A549 (cell line): ENCODE measurements at regions not wholly inside any gene's neighbourhood (a gene's known extent, or its start where the extent isn't known, plus 50 kb on each side); places are given as distances from the start of the nearest gene placed in this dataset.

Source experiments
- ATAC-seq, 2 experiments: fragments of 200-7000 bp in 1 of 2; fragments of >200 bp in 1 of 2; cut with Nextera tagmentation in 1 of 2; cut with Tn5 transposase in 1 of 2; 3 replicates each; pipeline versions ENCODE4 v1.8.0 to v1.9.1; 2018 to 2020; ENCODE audit warnings: mild to moderate bottlenecking in 1 of 2, moderate library complexity in 1 of 2
- CTCF ChIA-PET: fragments of 300-600 bp; sonication (Branson Sonifier 250); formaldehyde crosslinking; extraction: SDS; loops from one replicate; lab custom pipeline; 2021; ENCODE audit warnings: antibody characterized with exemption, inconsistent platforms; lab: Yijun Ruan, JAX
- POLR2A ChIA-PET: fragments of 350-600 bp; formaldehyde crosslinking; extraction: SDS; loops from one replicate; lab custom pipeline; 2021; ENCODE audit warnings: antibody characterized with exemption, inconsistent platforms; lab: Yijun Ruan, JAX
- DNase-seq, 2 experiments: peaks; one replicate each; pipeline versions ENCODE4 v3.0.0 to v3.0.0-alpha.2; 2011 to 2016; ENCODE audit warnings: low read depth in 1 of 2, low spot score in 1 of 2
- FAIRE-seq: peaks from 2 replicates; lab custom pipeline; 2011; peaks lifted over from hg19 to GRCh38; lab: Jason Lieb, UNC
- H3K27ac ChIP-seq, 2 experiments: fragments of >200 bp; sonication (Bioruptor Twin); formaldehyde crosslinking; 3 replicates each; pipeline ENCODE4 v1.5.1; 2016 to 2017
- H3K4me1 ChIP-seq: fragments of >200 bp; sonication (Bioruptor Twin); formaldehyde crosslinking; 3 replicates; pipeline ENCODE4 v1.6.1; 2016
- H3K4me2 ChIP-seq: fragments of >200 bp; sonication (Bioruptor Twin); formaldehyde crosslinking; 3 replicates; pipeline ENCODE4 v1.6.1; 2016
- H3K4me3 ChIP-seq: fragments of >200 bp; sonication (Bioruptor Twin); formaldehyde crosslinking; 3 replicates; pipeline ENCODE4 v1.5.1; 2016
- H3K9me3 ChIP-seq: fragments of >200 bp; sonication (Bioruptor Twin); formaldehyde crosslinking; 3 replicates; pipeline ENCODE4 v1.6.1; 2016
- BCL3 ChIP-seq: fragments of >200 bp; sonication (Bioruptor Twin); formaldehyde crosslinking; IDR thresholded peaks from 3 replicates; pipeline ENCODE4 v1.6.1; 2016
- CHD4 ChIP-seq: fragments of 200-600 bp; sonication (generic); IDR thresholded peaks from 2 replicates; pipeline ENCODE4 v1.6.1; 2016; ENCODE audit warnings: antibody characterized with exemption, mild to moderate bottlenecking, borderline replicate concordance
- EHMT2 ChIP-seq: fragments of 200-600 bp; sonication (generic); IDR thresholded peaks from 2 replicates; pipeline ENCODE4 v1.6.1; 2016; ENCODE audit warnings: antibody characterized with exemption, low read depth, mild to moderate bottlenecking, moderate library complexity
- ESRRA ChIP-seq: fragments of 150-350 bp; IDR thresholded peaks from 2 replicates; pipeline ENCODE4 v1.6.1; 2014; ENCODE audit warnings: mild to moderate bottlenecking, low read length, borderline replicate concordance
- FOSL2 ChIP-seq, 2 experiments: fragments of 450-650 bp in 1 of 2; fragments of >200 bp in 1 of 2; sonication (Bioruptor Twin) in 1 of 2; formaldehyde crosslinking; IDR thresholded peaks; 2 replicates each; pipeline versions ENCODE4 v1.5.0 to v1.6.1; 2016 to 2020; ENCODE audit warnings: mild to moderate bottlenecking in 1 of 2, moderate library complexity in 1 of 2
- FOXS1 ChIP-seq: fragments of 250-450 bp; sonication (Bioruptor Pico); IDR thresholded peaks from 2 replicates; pipeline ENCODE4 v1.5.0; 2020; ENCODE audit warnings: mild to moderate bottlenecking, moderate library complexity
- GATA3 ChIP-seq: IDR thresholded peaks from 2 replicates; pipeline ENCODE4 v1.6.1; 2012; ENCODE audit warnings: borderline replicate concordance
- JUNB ChIP-seq: fragments of >200 bp; sonication (Bioruptor Twin); formaldehyde crosslinking; IDR thresholded peaks from 2 replicates; pipeline ENCODE4 v1.6.1; 2016
- KDM1A ChIP-seq: fragments of 200-600 bp; sonication (generic); IDR thresholded peaks from 2 replicates; pipeline ENCODE4 v1.6.1; 2016; ENCODE audit warnings: low read depth, mild to moderate bottlenecking
- MAZ ChIP-seq: fragments of 150-350 bp; IDR thresholded peaks from 2 replicates; pipeline ENCODE4 v1.6.1; 2014; ENCODE audit warnings: antibody characterized with exemption, low read depth, low read length, borderline replicate concordance
- MYC ChIP-seq: IDR thresholded peaks from 2 replicates; pipeline ENCODE4 v1.6.1; 2012; ENCODE audit warnings: mild to moderate bottlenecking, inconsistent platforms, low read length, improper control_type of control experiment, borderline replicate concordance
- NPAS2 ChIP-seq: fragments of 250-450 bp; sonication (Bioruptor Pico); IDR thresholded peaks from 2 replicates; pipeline ENCODE4 v1.8.0; 2022; ENCODE audit warnings: mild to moderate bottlenecking, moderate library complexity, borderline replicate concordance
- NR3C1 ChIP-seq: fragments of >200 bp; sonication (Bioruptor Twin); formaldehyde crosslinking; IDR thresholded peaks from 3 replicates; pipeline ENCODE4 v1.6.1; 2017
- PHF8 ChIP-seq: fragments of 200-600 bp; sonication (generic); IDR thresholded peaks from 2 replicates; pipeline ENCODE4 v1.6.1; 2016; ENCODE audit warnings: low read depth, mild to moderate bottlenecking, antibody characterized with exemption, moderate library complexity, borderline replicate concordance
- POLR2A ChIP-seq: IDR thresholded peaks from 2 replicates; pipeline ENCODE4 v1.6.1; 2012; ENCODE audit warnings: mild to moderate bottlenecking, low read length
- RAD21 ChIP-seq, 2 experiments: fragments of >200 bp in 1 of 2; sonication (Bioruptor Twin) in 1 of 2; formaldehyde crosslinking in 1 of 2; IDR thresholded peaks in 1 of 2; conservative IDR thresholded peaks in 1 of 2; 2 replicates in 1 of 2; 3 replicates in 1 of 2; pipeline ENCODE4 v1.6.1; 2012 to 2018; ENCODE audit warnings: inconsistent platforms in 1 of 2
- RNF2 ChIP-seq: fragments of 200-600 bp; sonication (generic); IDR thresholded peaks from 2 replicates; pipeline ENCODE4 v1.6.1; 2016; ENCODE audit warnings: low read depth, mild to moderate bottlenecking, antibody characterized with exemption, moderate library complexity, borderline replicate concordance
- TP53 ChIP-seq: fragments of 250-450 bp; sonication (Bioruptor Pico); IDR thresholded peaks from 2 replicates; pipeline ENCODE4 v1.5.0; 2021; ENCODE audit warnings: mild to moderate bottlenecking, moderate library complexity
- ZFP36 ChIP-seq: fragments of 450-650 bp; IDR thresholded peaks from 2 replicates; pipeline ENCODE4 v1.6.1; 2014; ENCODE audit warnings: borderline replicate concordance; ENCODE audit not compliant: partially characterized antibody
- ZNF302 ChIP-seq: fragments of 250-450 bp; sonication (Bioruptor Pico); IDR thresholded peaks from 2 replicates; pipeline ENCODE4 v1.9.0; 2021; ENCODE audit warnings: inconsistent platforms, mild to moderate bottlenecking, moderate library complexity
- WGBS: methylation state at CpG from one replicate; pipeline ENCODE4 v1.1.6; 2017; ENCODE audit errors: missing lambda C conversion rate; 5-methylcytosine and 5-hydroxymethylcytosine counted together
- TF ChIP-seq, protein P1 (sequence below): fragments of >200 bp; sonication (Bioruptor Twin); formaldehyde crosslinking; IDR thresholded peaks from 2 replicates; pipeline ENCODE4 v1.6.1; 2016
- TF ChIP-seq, protein P2 (sequence below): fragments of 200-600 bp; sonication (generic); IDR thresholded peaks from 2 replicates; pipeline ENCODE4 v1.6.1; 2016; ENCODE audit warnings: antibody characterized with exemption, mild to moderate bottlenecking, moderate library complexity

GRCh38 chr17:77375108-77375916, 234.5 kb downstream of the SEC14L1 start:
- peaks cover 65% of the 10 kb centered on the region for H3K4me1 ChIP-seq

DNA sequence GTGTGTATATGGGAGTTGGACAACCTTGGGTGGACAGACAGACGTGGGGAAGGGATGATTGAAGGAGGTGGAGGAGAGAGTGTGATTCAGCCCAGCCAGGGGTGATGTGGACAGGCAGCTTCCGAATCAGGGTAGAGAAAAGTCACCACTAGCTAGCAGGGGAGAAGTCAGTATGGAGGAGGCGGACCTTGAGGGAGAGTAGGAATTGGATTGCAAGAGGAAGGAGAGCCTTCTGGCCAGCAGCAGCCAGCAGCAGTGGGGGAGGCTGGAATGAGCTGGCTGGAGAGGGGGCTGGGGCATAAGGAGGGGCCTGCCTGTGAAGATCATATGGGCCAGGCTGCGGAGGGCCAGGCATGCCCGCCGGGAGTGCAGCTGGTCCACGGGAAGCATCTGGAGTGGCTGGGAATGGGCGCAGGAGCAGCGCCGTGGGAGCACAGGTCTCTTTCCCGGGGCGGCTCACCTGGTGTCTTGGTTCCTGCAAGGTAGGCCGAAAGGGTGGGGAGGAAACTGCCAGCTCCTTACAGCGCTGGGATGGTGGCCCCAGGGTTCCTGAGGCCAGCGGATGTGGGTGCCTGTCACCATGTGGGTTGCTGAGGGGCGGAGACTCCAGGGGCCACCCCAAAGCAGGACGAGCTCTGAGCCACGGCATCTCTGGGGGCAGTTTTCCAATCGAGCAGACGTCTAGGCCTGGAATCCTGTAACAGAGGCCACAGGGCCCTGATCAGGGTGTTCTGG, 235.3 kb downstream of the SEC14L1 start:
- FAIRE-seq (no peak), DNase-seq (no peak), ATAC-seq (no peak)
- peak overlapping the region in 1 of 2 experiments; percentile 57; a peak in 3 of 6 replicates for H3K27ac ChIP-seq
- no peaks in the 10 kb centered on the region for H3K9me3 ChIP-seq
- POLR2A ChIA-PET = no interaction called here
- 85% methylated on average over 20 of the region's 20 CpGs for WGBS
- CTCF ChIA-PET = interaction anchor here (0.8 to 1.7 kb wide), 6 partner anchors 15 to 638 kb away, joined by 3 to 4 read pairs (median 4); no protein-coding TSS in a partner anchor
- H3K4me1 ChIP-seq = peaks cover 65% of the 10 kb centered on the region
- TF ChIP-seq MYC (no peak), CHD4 (no peak), BCL3 (no peak), ZNF302 (CRISPR knock-in tag) (no peak), ESRRA (no peak), NR3C1 (no peak), FOSL2 (IDR thresholded peaks at IDR 0.05) (no peak), FOSL2 (CRISPR knock-in tag; IDR thresholded peaks at IDR 0.05) (no peak)
- no peak overlapping the region for H3K4me3 ChIP-seq
- no peak overlapping the region for H3K4me2 ChIP-seq

More at GRCh38 chr17:77375108-77375916, 234.5 kb downstream of the SEC14L1 start:
- H3K4me3 ChIP-seq = no peak overlapping the region
- 91% methylated on average over 19 of the region's 19 CpGs for WGBS
- H3K4me2 ChIP-seq = no peak overlapping the region
- H3K9me3 ChIP-seq = no peaks in the 10 kb centered on the region
- ChIA-PET CTCF (interaction anchor here (0.8 to 1.7 kb wide), 6 partner anchors 14 to 119 kb away, joined by 3 to 9 read pairs (median 4); no protein-coding TSS in a partner anchor), POLR2A (no interaction called here)
- no peak for DNase-seq
- no peak for ATAC-seq
- H3K27ac ChIP-seq = peak overlapping the region in 1 of 2 experiments; percentile 57; a peak in 3 of 6 replicates
- TF ChIP-seq RAD21 (conservative IDR thresholded peaks at IDR 0.05 in 1 of 2, IDR thresholded peaks at IDR 0.05 in 1 of 2) (no peak), RNF2 (no peak), TP53 (CRISPR knock-in tag) (no peak), NPAS2 (CRISPR knock-in tag) (no peak), FOXS1 (no peak), MAZ (no peak), NR3C1 (no peak), CHD4 (no peak), ZFP36 (no peak), POLR2A (no peak)
- TF ChIP-seq, protein P1, sequence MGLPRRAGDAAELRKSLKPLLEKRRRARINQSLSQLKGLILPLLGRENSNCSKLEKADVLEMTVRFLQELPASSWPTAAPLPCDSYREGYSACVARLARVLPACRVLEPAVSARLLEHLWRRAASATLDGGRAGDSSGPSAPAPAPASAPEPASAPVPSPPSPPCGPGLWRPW = no peak
- FAIRE-seq = no peak

GRCh38 chr17:77376795-77377709, 236.3 kb downstream of the SEC14L1 start:
- FAIRE-seq (no peak), ATAC-seq (no peak), DNase-seq (no peak)
- 86% methylated on average over 31 of the region's 31 CpGs for WGBS
- Histone ChIP-seq H3K4me2 (no peak overlapping the region), H3K9me3 (no peaks in the 10 kb centered on the region), H3K4me1 (peaks cover 65% of the 10 kb centered on the region), H3K27ac (no peak overlapping the region), H3K4me3 (no peak overlapping the region)
- ChIA-PET POLR2A (no interaction called here), CTCF (interaction anchor here (0.8 to 1.2 kb wide), 5 partner anchors 9 to 637 kb away, joined by 3 to 4 read pairs (median 4); no protein-coding TSS in a partner anchor)
- no peak for TF ChIP-seq PHF8
- no peak for TF ChIP-seq ESRRA
- TF ChIP-seq, protein P2, sequence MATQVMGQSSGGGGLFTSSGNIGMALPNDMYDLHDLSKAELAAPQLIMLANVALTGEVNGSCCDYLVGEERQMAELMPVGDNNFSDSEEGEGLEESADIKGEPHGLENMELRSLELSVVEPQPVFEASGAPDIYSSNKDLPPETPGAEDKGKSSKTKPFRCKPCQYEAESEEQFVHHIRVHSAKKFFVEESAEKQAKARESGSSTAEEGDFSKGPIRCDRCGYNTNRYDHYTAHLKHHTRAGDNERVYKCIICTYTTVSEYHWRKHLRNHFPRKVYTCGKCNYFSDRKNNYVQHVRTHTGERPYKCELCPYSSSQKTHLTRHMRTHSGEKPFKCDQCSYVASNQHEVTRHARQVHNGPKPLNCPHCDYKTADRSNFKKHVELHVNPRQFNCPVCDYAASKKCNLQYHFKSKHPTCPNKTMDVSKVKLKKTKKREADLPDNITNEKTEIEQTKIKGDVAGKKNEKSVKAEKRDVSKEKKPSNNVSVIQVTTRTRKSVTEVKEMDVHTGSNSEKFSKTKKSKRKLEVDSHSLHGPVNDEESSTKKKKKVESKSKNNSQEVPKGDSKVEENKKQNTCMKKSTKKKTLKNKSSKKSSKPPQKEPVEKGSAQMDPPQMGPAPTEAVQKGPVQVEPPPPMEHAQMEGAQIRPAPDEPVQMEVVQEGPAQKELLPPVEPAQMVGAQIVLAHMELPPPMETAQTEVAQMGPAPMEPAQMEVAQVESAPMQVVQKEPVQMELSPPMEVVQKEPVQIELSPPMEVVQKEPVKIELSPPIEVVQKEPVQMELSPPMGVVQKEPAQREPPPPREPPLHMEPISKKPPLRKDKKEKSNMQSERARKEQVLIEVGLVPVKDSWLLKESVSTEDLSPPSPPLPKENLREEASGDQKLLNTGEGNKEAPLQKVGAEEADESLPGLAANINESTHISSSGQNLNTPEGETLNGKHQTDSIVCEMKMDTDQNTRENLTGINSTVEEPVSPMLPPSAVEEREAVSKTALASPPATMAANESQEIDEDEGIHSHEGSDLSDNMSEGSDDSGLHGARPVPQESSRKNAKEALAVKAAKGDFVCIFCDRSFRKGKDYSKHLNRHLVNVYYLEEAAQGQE = no peak
- no peak for TF ChIP-seq EHMT2
- TF ChIP-seq, protein P1 = no peak
- no peak for TF ChIP-seq JUNB
- TF ChIP-seq CHD4 = no peak
- no peak for TF ChIP-seq GATA3
- no peak for TF ChIP-seq FOXS1
- no peak for TF ChIP-seq KDM1A
- TF ChIP-seq ZFP36 = no peak
- no peak for TF ChIP-seq POLR2A
